ENCODE measurements at regions not wholly inside any gene's neighbourhood (a gene's known extent, or its start where the extent isn't known, plus 50 kb on each side); places are given as distances from the start of the nearest gene placed in this dataset.
A peak's percentile ranks its signal among the peaks of the same experiment; 100 is the strongest.
"Not testable (repeated sequence)": the region's sequence is repeated elsewhere in the genome, so short reads cannot be mapped to it uniquely, and the experiment has no call there.

DNA sequence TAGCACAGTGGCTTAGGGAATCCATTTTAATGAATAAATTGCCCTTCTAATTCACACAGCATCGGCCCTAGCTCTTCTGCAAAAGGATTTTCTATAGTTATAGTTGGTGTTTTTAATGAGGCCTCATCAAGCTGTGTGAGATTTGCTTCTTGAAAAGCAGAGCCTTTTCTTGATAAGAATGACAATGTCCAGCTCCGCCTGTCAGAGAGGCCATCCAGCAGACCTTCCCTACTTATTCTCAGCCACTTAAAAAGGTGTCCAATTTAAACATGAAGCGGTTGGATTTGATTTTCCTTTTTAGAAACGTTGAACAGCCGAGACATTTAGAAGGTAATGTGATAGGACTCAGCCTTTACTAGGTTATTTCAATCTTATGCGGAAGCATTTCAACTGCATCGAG lies 134.4 kb downstream of the ZNF608 start:
- H3K4me3 ChIP-seq (ENCODE audit: low read length) = no peak overlapping the region
- H3K36me3 ChIP-seq (ENCODE audit: insufficient read depth, low read length) = no peaks in the 10 kb centered on the region
- H3K27me3 ChIP-seq (ENCODE audit: insufficient read depth, low read length) = no peaks in the 10 kb centered on the region
- no peaks in the 10 kb centered on the region for H3K9me3 ChIP-seq (ENCODE audit: insufficient read depth, low read depth, low read length)
- H3K27ac ChIP-seq (ENCODE audit: low read depth, low read length) = no peak overlapping the region
- 77% methylated on average over 7 of the region's 7 CpGs for WGBS
- H3K4me1 ChIP-seq (ENCODE audit: insufficient read depth, low read length) = no peaks in the 10 kb centered on the region
- H3K9ac ChIP-seq (ENCODE audit: low read depth, low read length) = no peak overlapping the region

DNA sequence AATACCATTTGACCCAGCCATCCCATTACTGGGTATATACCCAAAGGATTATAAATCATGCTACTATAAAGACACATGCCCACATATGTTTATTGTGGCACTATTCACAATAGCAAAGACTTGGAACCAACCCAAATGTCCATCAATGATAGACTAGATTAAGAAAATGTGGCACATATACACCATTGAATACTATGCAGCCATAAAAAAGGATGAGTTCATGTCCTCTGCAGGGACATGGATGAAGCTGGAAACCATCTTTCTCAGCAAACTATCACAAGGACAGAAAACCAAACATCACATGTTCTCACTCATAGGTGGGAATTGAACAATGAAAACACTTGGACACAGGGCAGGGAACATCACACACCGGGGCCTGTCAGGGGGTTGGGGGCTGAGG lies 135.2 kb downstream of the ZNF608 start:
- WGBS = 95% methylated on average over 1 of the region's 1 CpG
- not testable (repeated sequence) for H3K4me1 ChIP-seq (ENCODE audit: insufficient read depth, low read length); H3K36me3 ChIP-seq (ENCODE audit: insufficient read depth, low read length); H3K27me3 ChIP-seq (ENCODE audit: insufficient read depth, low read length); H3K27ac ChIP-seq (ENCODE audit: low read depth, low read length); H3K9me3 ChIP-seq (ENCODE audit: insufficient read depth, low read depth, low read length); H3K9ac ChIP-seq (ENCODE audit: low read depth, low read length); H3K4me3 ChIP-seq (ENCODE audit: low read length)

DNA sequence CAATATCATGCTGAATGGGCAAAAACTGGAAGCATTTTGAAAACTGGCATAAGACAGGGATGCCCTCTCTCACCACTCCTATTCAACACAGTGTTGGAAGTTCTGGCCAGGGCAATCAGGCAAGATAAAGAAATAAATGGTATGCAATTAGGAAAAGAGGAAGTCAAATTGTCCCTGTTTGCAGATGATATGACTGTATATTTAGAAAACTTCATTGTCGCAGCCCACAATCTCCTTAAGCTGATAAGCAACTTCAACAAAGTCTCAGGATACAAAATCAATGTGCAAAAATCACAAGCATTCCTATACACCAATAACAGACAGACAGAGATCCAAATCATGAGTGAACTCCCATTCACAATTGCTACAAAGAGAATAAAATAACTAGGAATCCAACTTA lies 136.8 kb downstream of the ZNF608 start:
- not testable (repeated sequence) for H3K36me3 ChIP-seq (ENCODE audit: insufficient read depth, low read length); H3K9me3 ChIP-seq (ENCODE audit: insufficient read depth, low read depth, low read length); H3K27ac ChIP-seq (ENCODE audit: low read depth, low read length); H3K27me3 ChIP-seq (ENCODE audit: insufficient read depth, low read length); H3K4me3 ChIP-seq (ENCODE audit: low read length); H3K9ac ChIP-seq (ENCODE audit: low read depth, low read length)
- whole genome bisulfite sequencing = 100% methylated on average over 1 of the region's 1 CpG
- H3K4me1 ChIP-seq (ENCODE audit: insufficient read depth, low read length) = peaks cover 19% of the 10 kb centered on the region; the same call in 1 of the 2 replicates

DNA sequence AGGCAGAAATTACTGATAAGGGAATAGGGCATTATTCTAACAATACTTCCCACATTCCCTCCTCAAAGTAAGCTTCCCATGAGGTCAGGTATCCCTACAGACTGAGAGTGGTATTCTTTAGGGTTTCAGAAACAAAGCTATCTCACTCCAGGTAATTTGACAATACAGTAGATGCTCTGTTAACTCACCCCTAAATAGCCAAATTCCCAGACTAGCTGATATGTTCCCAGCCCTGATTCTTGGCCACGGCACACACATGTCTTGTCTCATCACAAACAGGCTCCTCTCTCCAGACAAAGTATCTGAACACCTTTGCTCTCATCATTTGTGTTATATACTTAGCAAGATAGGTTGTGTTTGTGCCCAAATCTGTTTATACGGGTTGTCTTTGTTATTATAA lies 139.9 kb downstream of the ZNF608 start:
- Histone ChIP-seq H3K36me3 (ENCODE audit: insufficient read depth, low read length) (no peaks in the 10 kb centered on the region), H3K4me1 (ENCODE audit: insufficient read depth, low read length) (peaks cover 24% of the 10 kb centered on the region), H3K9ac (ENCODE audit: low read depth, low read length) (no peak overlapping the region), H3K9me3 (ENCODE audit: insufficient read depth, low read depth, low read length) (no peaks in the 10 kb centered on the region), H3K4me3 (ENCODE audit: low read length) (no peak overlapping the region), H3K27ac (ENCODE audit: low read depth, low read length) (no peak overlapping the region), H3K27me3 (ENCODE audit: insufficient read depth, low read length) (no peaks in the 10 kb centered on the region)
- WGBS = 97% methylated on average over 1 of the region's 2 CpGs

DNA sequence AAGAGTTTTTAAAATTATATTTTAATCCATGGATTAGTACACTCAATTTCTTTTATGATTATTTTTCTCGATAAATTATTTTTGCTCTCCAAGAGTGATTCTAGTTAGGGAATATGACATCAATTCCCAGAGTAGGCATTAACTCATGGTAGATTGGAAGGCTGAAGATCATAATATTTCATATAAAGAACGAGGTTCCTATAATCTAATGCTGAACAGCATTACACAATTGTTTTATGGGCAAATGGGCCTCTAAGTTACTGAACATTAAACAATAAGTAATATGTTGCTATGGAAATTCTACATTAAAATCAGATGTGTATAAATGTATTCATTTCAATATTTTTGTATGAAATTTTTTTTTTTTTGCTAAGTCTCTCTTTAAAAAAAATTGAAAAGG lies 140.3 kb downstream of the ZNF608 start:
- Histone ChIP-seq H3K36me3 (ENCODE audit: insufficient read depth, low read length) (no peaks in the 10 kb centered on the region), H3K9me3 (ENCODE audit: insufficient read depth, low read depth, low read length) (no peaks in the 10 kb centered on the region), H3K27me3 (ENCODE audit: insufficient read depth, low read length) (no peaks in the 10 kb centered on the region), H3K27ac (ENCODE audit: low read depth, low read length) (no peak overlapping the region), H3K9ac (ENCODE audit: low read depth, low read length) (no peak overlapping the region), H3K4me3 (ENCODE audit: low read length) (no peak overlapping the region), H3K4me1 (ENCODE audit: insufficient read depth, low read length) (peaks cover 24% of the 10 kb centered on the region)
- no CpG with 5 or more reads among the region's 2 CpGs for WGBS

DNA sequence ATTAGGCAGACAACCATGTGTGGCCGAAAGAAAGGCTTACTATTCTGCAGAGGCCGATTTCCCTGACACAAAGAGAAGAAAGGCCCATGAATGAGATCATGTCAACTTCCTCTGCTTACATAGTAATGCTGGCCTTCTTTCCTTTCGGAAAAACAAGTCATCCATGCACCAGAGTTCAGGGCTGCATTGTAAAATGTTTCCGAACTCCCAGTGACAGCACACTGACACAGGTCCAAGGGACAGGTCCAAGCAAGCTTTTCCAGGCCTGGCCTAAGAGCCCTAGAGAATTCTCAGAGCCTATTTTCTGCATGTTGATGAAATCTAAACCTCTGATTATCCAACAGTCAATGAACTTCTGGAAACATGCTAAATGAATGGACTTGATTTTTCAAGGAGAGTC lies 140.9 kb downstream of the ZNF608 start:
- no peaks in the 10 kb centered on the region for H3K9me3 ChIP-seq (ENCODE audit: insufficient read depth, low read depth, low read length)
- no peak overlapping the region for H3K4me3 ChIP-seq (ENCODE audit: low read length)
- H3K9ac ChIP-seq (ENCODE audit: low read depth, low read length) = no peak overlapping the region
- WGBS = 73% methylated on average over 4 of the region's 4 CpGs
- no peak overlapping the region for H3K27ac ChIP-seq (ENCODE audit: low read depth, low read length)
- no peaks in the 10 kb centered on the region for H3K27me3 ChIP-seq (ENCODE audit: insufficient read depth, low read length)
- H3K4me1 ChIP-seq (ENCODE audit: insufficient read depth, low read length) = peaks cover 24% of the 10 kb centered on the region
- H3K36me3 ChIP-seq (ENCODE audit: insufficient read depth, low read length) = no peaks in the 10 kb centered on the region

DNA sequence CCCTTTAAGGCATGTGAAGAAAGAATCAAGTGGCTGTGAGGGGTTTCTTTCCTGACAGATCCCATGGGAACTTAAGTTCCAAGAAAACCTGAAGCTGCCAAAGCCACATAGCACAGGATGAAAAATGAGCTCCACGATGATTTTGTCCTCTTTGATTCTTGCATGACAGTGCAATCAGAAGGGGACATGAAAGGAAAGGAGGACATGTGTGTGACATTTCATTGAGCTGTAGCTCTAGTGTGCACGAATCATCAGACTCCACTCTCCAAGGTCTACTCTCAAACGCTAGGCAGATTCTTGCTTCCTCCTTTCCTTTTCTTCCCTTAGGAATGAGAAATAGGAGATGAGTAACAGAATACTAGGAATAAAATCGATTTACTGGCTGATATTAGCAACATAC lies 142.0 kb downstream of the ZNF608 start:
- Histone ChIP-seq H3K9me3 (ENCODE audit: insufficient read depth, low read depth, low read length) (no peaks in the 10 kb centered on the region), H3K4me3 (ENCODE audit: low read length) (no peak overlapping the region), H3K27ac (ENCODE audit: low read depth, low read length) (no peak overlapping the region), H3K27me3 (ENCODE audit: insufficient read depth, low read length) (no peaks in the 10 kb centered on the region), H3K9ac (ENCODE audit: low read depth, low read length) (no peak overlapping the region), H3K36me3 (ENCODE audit: insufficient read depth, low read length) (no peaks in the 10 kb centered on the region), H3K4me1 (ENCODE audit: insufficient read depth, low read length) (peaks cover 30% of the 10 kb centered on the region)
- 85% methylated on average over 3 of the region's 4 CpGs for WGBS

DNA sequence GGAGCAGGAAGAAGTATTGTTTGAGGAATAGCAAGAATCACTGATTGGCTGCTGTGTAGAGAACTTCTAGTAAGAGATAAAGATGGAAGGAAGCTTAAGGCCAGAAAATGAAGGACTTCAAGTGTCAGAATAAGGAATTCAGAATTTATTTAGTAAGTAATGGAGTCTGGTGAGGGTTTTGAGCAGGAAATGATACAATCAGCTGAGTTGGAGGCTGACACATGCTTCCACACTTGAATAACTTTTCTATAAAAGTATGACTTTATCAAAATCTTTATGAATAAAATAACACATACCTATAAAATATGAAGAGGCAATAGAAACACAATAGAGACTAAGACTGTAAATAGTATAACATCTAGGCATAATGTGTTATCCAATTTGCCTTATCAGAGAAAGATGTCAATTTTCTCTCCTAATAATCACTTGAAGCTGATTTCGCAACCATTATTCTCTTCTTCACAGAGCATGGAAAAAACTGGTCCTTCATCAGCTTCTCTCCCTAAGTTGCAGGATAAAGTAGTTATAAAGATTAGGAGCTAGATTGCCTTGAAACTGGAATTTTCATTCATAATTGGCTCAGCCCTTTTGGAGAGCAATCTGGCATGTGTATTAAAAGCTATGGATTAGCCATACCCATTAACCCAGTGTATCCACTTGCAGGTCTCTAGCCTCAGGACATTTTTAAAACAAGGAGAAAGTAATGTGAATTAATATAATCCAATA lies 143.4 kb downstream of the ZNF608 start:
- Histone ChIP-seq H3K27me3 (ENCODE audit: insufficient read depth, low read length) (no peaks in the 10 kb centered on the region), H3K9ac (ENCODE audit: low read depth, low read length) (no peak overlapping the region), H3K27ac (ENCODE audit: low read depth, low read length) (no peak overlapping the region), H3K36me3 (ENCODE audit: insufficient read depth, low read length) (no peaks in the 10 kb centered on the region), H3K4me1 (ENCODE audit: insufficient read depth, low read length) (peaks cover 35% of the 10 kb centered on the region), H3K9me3 (ENCODE audit: insufficient read depth, low read depth, low read length) (no peaks in the 10 kb centered on the region), H3K4me3 (ENCODE audit: low read length) (no peak overlapping the region)
- 94% methylated on average over 1 of the region's 1 CpG for WGBS

DNA sequence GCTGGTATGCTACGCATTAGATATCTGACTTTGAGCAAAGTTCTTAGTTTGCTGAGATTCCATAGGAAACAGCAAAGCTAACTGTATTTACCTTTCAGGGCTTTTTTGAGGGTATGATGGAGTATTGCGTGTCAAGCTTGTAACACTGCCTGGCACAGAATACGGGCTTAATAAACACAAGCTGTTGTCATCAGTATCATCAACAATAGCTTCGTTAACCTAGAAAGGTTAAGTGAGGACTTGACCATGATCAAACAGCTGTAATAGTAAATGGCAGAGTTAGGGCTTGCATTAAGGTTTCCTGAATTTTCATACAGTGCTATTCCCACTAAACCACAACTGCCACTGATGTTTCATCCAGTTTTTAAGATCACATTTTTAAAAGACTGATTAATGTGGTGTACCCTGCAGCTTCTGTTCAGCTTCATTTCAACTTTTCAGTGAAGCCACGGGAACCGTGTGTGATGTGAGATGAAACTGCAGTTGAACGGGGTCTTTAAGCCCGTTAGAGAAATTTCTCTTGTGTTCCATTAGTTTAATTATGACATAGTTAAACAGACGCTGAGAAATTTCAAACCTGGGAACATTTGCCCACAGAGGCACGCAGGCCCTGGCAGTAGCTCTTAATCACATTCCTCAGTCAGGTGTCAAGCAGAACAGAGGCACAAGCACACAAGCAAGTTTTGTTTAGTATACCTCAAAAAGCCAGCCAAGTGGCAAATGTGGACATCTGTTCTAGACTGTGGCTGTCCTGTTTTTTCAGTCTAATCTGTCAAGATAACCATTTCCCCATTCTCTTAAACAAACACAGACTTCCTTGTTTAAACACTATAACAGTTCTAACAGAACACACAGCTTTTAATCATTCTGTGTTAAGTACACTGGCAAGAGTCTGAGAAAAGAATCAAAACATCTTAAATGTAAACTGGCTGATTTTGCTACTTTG lies 147.1 kb downstream of the ZNF608 start:
- H3K9me3 ChIP-seq (ENCODE audit: insufficient read depth, low read depth, low read length) = no peaks in the 10 kb centered on the region
- no peaks in the 10 kb centered on the region for H3K27me3 ChIP-seq (ENCODE audit: insufficient read depth, low read length)
- WGBS = 90% methylated on average over 10 of the region's 10 CpGs
- no peak overlapping the region for H3K4me3 ChIP-seq (ENCODE audit: low read length)
- no peak overlapping the region for H3K9ac ChIP-seq (ENCODE audit: low read depth, low read length)
- H3K36me3 ChIP-seq (ENCODE audit: insufficient read depth, low read length) = no peaks in the 10 kb centered on the region
- no peak overlapping the region for H3K27ac ChIP-seq (ENCODE audit: low read depth, low read length)
- H3K4me1 ChIP-seq (ENCODE audit: insufficient read depth, low read length) = peaks cover 28% of the 10 kb centered on the region

DNA sequence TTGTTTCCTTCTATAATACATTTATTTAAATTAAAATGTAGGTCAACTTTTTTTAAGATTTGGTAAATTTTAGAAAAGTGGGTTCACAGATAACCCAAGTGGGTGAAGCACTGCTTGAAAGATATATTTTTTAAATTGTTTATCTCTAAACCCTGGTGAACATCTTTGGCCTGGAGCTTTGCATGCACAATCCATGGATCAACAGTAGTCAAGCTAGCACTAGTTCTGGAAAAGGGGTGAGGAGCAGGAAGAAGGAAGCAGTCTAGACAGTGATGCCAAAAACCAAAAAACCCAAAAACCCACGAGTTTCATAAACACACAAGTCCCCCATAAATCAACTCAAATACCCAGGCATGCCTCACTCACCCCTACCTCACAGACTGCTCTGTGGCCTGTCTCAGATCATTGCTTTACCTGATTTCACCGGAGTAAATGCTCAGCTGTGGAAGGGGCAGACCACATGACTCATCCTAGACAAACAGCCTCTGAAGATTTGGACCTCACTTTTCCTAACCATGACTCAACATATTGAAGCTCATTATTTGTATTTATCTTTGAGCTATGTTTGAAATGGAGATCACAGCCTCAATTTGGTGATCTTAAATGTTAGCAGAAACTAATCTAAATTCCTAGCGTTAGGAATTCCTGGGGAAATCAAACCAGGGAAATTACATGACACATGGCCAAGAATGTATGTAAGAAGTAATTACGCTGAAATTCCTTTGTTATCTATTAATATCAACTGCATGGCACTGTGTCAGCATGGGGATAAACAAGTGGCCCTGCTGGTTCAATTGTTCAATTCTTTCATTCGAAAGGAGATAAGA lies 149.6 kb downstream of the ZNF608 start:
- peak overlapping the region; percentile 44 for H3K27ac ChIP-seq (ENCODE audit: low read depth, low read length)
- H3K36me3 ChIP-seq (ENCODE audit: insufficient read depth, low read length) = no peaks in the 10 kb centered on the region
- WGBS = 81% methylated on average over 5 of the region's 5 CpGs
- peaks cover 26% of the 10 kb centered on the region for H3K4me1 ChIP-seq (ENCODE audit: insufficient read depth, low read length)
- H3K9ac ChIP-seq (ENCODE audit: low read depth, low read length) = no peak overlapping the region
- no peak overlapping the region for H3K4me3 ChIP-seq (ENCODE audit: low read length)
- no peaks in the 10 kb centered on the region for H3K27me3 ChIP-seq (ENCODE audit: insufficient read depth, low read length)
- no peaks in the 10 kb centered on the region for H3K9me3 ChIP-seq (ENCODE audit: insufficient read depth, low read depth, low read length)

DNA sequence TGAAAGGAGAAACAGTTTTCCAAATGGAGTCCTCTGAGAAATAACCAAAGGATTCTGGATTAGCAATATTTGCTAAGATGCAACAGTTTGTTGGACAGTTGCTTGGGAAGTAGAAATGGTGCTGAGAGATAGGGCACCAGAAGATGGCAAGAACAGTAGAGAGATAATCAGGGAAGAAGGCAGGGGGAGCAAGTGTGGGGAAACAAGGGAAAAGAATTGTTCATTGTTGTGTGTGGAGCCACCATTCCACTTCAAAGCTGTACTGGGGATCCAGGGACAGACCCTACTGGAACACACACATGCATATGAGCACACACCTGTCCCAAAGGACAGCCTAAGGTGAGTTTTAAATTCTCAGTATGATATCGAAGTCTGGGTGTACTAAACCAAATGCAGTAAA lies 152.5 kb downstream of the ZNF608 start:
- 100% methylated on average over 1 of the region's 1 CpG for WGBS
- Histone ChIP-seq H3K27me3 (ENCODE audit: insufficient read depth, low read length) (no peaks in the 10 kb centered on the region), H3K4me3 (ENCODE audit: low read length) (no peak overlapping the region), H3K4me1 (ENCODE audit: insufficient read depth, low read length) (peaks cover 16% of the 10 kb centered on the region), H3K27ac (ENCODE audit: low read depth, low read length) (no peak overlapping the region), H3K9me3 (ENCODE audit: insufficient read depth, low read depth, low read length) (no peaks in the 10 kb centered on the region), H3K36me3 (ENCODE audit: insufficient read depth, low read length) (no peaks in the 10 kb centered on the region), H3K9ac (ENCODE audit: low read depth, low read length) (no peak overlapping the region)

Data from HUES64 (cell line).